ENCODE measurements at regions not wholly inside any gene's neighbourhood (a gene's known extent, or its start where the extent isn't known, plus 50 kb on each side); places are given as distances from the start of the nearest gene placed in this dataset.

- TF ChIP-seq, protein P1, sequence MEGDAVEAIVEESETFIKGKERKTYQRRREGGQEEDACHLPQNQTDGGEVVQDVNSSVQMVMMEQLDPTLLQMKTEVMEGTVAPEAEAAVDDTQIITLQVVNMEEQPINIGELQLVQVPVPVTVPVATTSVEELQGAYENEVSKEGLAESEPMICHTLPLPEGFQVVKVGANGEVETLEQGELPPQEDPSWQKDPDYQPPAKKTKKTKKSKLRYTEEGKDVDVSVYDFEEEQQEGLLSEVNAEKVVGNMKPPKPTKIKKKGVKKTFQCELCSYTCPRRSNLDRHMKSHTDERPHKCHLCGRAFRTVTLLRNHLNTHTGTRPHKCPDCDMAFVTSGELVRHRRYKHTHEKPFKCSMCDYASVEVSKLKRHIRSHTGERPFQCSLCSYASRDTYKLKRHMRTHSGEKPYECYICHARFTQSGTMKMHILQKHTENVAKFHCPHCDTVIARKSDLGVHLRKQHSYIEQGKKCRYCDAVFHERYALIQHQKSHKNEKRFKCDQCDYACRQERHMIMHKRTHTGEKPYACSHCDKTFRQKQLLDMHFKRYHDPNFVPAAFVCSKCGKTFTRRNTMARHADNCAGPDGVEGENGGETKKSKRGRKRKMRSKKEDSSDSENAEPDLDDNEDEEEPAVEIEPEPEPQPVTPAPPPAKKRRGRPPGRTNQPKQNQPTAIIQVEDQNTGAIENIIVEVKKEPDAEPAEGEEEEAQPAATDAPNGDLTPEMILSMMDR (IDR thresholded peaks at IDR 0.05; ENCODE audit: low read depth, low read length), result no peak
- no peak for TF ChIP-seq EZH2phosphoT487 (IDR thresholded peaks at IDR 0.05; ENCODE audit: low read depth)
These were observed 464.8 kb upstream of the DDX18 start for GRCh38 chr2:117349687-117350086.

Data from OCI-LY3 (cell line).